DND-41 (cell line): ENCODE measurements at regions not wholly inside any gene's neighbourhood (a gene's known extent, or its start where the extent isn't known, plus 50 kb on each side); places are given as distances from the start of the nearest gene placed in this dataset.

ENCODE experiments used
- CTCF ChIP-seq: IDR thresholded peaks from 2 replicates; pipeline ENCODE4 v1.5.1; 2012; ENCODE audit warnings: borderline replicate concordance, low read length, moderate library complexity, mild to moderate bottlenecking; ENCODE audit not compliant: poor library complexity, severe bottlenecking; ENCODE audit errors: extremely low read depth
- EZH2 ChIP-seq: IDR thresholded peaks from 3 replicates; pipeline ENCODE4 v1.6.1; 2012; ENCODE audit warnings: borderline replicate concordance, low read depth, mild to moderate bottlenecking, moderate library complexity, low read length, inconsistent platforms; ENCODE audit not compliant: severe bottlenecking

DNA sequence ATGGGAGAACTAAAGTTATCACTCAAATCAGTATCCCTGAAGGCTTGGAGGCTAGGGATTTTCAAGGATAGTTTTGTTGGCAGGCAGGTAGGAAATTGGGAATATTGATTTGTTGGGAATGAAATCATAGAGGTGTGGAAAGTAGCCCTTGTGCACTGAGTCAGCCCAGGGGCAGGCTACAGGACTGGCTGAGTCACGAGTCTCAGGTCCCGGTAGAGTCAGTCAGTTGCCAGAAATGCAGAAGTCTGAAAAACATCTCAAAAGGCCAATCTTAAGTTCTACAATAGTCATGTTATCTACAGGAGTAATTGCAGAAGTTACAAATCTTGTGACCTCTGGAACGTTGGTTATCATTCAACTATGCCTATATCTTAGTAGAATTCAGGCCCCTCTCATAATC, 153.1 kb downstream of the GC start:
- TF ChIP-seq CTCF (no peak), EZH2 (no peak)
